HEK293 (cell line): ENCODE measurements at regions not wholly inside any gene's neighbourhood (a gene's known extent, or its start where the extent isn't known, plus 50 kb on each side); places are given as distances from the start of the nearest gene placed in this dataset.

Source experiments
- CTCF ChIA-PET: fragments of 350-600 bp; formaldehyde crosslinking; extraction: SDS; loops from one replicate; lab custom pipeline; 2021; ENCODE audit warnings: antibody characterized with exemption; lab: Yijun Ruan, JAX
- POLR2A ChIA-PET: fragments of 300-600 bp; formaldehyde crosslinking; extraction: SDS; loops from one replicate; lab custom pipeline; 2020; ENCODE audit warnings: antibody characterized with exemption, inconsistent platforms; lab: Yijun Ruan, JAX
- H3K27ac ChIP-seq: fragments of 200-500 bp; sonication (Bioruptor generic); 2 replicates; pipeline ENCODE4 v1.5.1; 2014; ENCODE audit warnings: low read depth, low read length, control low read depth, inconsistent platforms; ENCODE audit errors: extremely low read depth
- H3K36me3 ChIP-seq, 2 experiments: fragments of 200-500 bp in 1 of 2; sonication (Bioruptor generic) in 1 of 2; 1 replicate in 1 of 2; 2 replicates in 1 of 2; pipeline ENCODE4 v1.5.1; 2014 to 2017; ENCODE audit warnings: inconsistent platforms in 2 of 2, low read length in 2 of 2; ENCODE audit not compliant: control insufficient read depth in 2 of 2, insufficient read depth in 1 of 2
- H3K4me1 ChIP-seq: fragments of 200-500 bp; sonication (Bioruptor generic); 2 replicates; pipeline ENCODE4 v1.5.1; 2014; ENCODE audit warnings: mild to moderate bottlenecking, low read length, inconsistent platforms; ENCODE audit not compliant: control insufficient read depth, insufficient read depth
- H3K4me3 ChIP-seq: 2 replicates; pipeline ENCODE4 v1.5.1; 2011; ENCODE audit warnings: low read depth, mild to moderate bottlenecking, control low read depth, low read length, moderate library complexity
- H3K9me3 ChIP-seq: fragments of 200-500 bp; sonication (Bioruptor generic); 2 replicates; pipeline ENCODE4 v1.5.1; 2014; ENCODE audit warnings: low read depth, low read length, inconsistent platforms; ENCODE audit not compliant: control insufficient read depth, insufficient read depth
- PATZ1 ChIP-seq: fragments of 450-650 bp; formaldehyde crosslinking; IDR thresholded peaks from 2 replicates; pipeline ENCODE4 v1.5.1; 2016; ENCODE audit warnings: missing biosample characterization, missing genetic modification characterization
- PRDM1 ChIP-seq: fragments of 450-650 bp; formaldehyde crosslinking; IDR thresholded peaks from 2 replicates; pipeline ENCODE4; 2016; ENCODE audit warnings: missing biosample characterization, missing genetic modification characterization
- RBAK ChIP-seq: fragments of 450-650 bp; formaldehyde crosslinking; IDR thresholded peaks from 2 replicates; pipeline ENCODE4 v1.5.1; 2016; ENCODE audit warnings: missing biosample characterization, missing genetic modification characterization
- SP2 ChIP-seq: fragments of 450-650 bp; formaldehyde crosslinking; IDR thresholded peaks from 2 replicates; pipeline ENCODE4 v1.5.1; 2016; ENCODE audit warnings: missing biosample characterization, missing genetic modification characterization
- ZBTB17 ChIP-seq: fragments of 450-650 bp; formaldehyde crosslinking; IDR thresholded peaks from 2 replicates; pipeline ENCODE4 v1.5.1; 2016; ENCODE audit warnings: missing biosample characterization, missing genetic modification characterization
- ZNF211 ChIP-seq: fragments of 450-650 bp; formaldehyde crosslinking; IDR thresholded peaks from 2 replicates; pipeline ENCODE4 v1.5.1; 2016; ENCODE audit warnings: low read depth, missing biosample characterization, missing genetic modification characterization
- ZNF274 ChIP-seq, 2 experiments: fragments of 200-500 bp in 1 of 2; fragments of 450-650 bp in 1 of 2; sonication (Bioruptor generic) in 1 of 2; formaldehyde crosslinking in 1 of 2; IDR thresholded peaks; 2 replicates each; pipeline versions ENCODE4 v1.5.1 to v1.6.1; 2014 to 2016; ENCODE audit warnings: borderline replicate concordance in 1 of 2, inconsistent platforms in 1 of 2, low read length in 1 of 2, missing biosample characterization in 1 of 2, missing genetic modification characterization in 1 of 2
- ZNF292 ChIP-seq: fragments of 450-650 bp; formaldehyde crosslinking; IDR thresholded peaks from 2 replicates; pipeline ENCODE4 v1.5.1; 2016; ENCODE audit warnings: low read depth, missing biosample characterization, missing genetic modification characterization, borderline replicate concordance
- ZNF354C ChIP-seq: fragments of 450-650 bp; formaldehyde crosslinking; IDR thresholded peaks from 2 replicates; pipeline ENCODE4 v1.5.1; 2016; ENCODE audit warnings: missing biosample characterization, missing genetic modification characterization, low read depth, borderline replicate concordance
- ZNF366 ChIP-seq: fragments of 450-650 bp; formaldehyde crosslinking; conservative IDR thresholded peaks from 2 replicates; pipeline ENCODE4 v1.5.1; 2016; ENCODE audit warnings: missing biosample characterization, missing genetic modification characterization
- ZNF404 ChIP-seq: fragments of 450-650 bp; formaldehyde crosslinking; IDR thresholded peaks from 2 replicates; pipeline ENCODE4 v1.5.1; 2017; ENCODE audit warnings: missing biosample characterization, missing genetic modification characterization
- ZNF423 ChIP-seq: fragments of 450-650 bp; formaldehyde crosslinking; IDR thresholded peaks from 2 replicates; pipeline ENCODE4 v1.5.1; 2016; ENCODE audit warnings: missing biosample characterization, missing genetic modification characterization
- ZNF48 ChIP-seq: fragments of 450-650 bp; formaldehyde crosslinking; IDR thresholded peaks from 2 replicates; pipeline ENCODE4 v1.5.1; 2016; ENCODE audit warnings: missing biosample characterization, missing genetic modification characterization
- ZNF626 ChIP-seq: fragments of 450-650 bp; sonication (Bioruptor Pico); formaldehyde crosslinking; IDR thresholded peaks from 2 replicates; pipeline ENCODE4 v1.5.1; 2018; ENCODE audit warnings: missing biosample characterization, missing genetic modification characterization, inconsistent platforms
- ZNF639 ChIP-seq: fragments of 450-650 bp; formaldehyde crosslinking; IDR thresholded peaks from 2 replicates; pipeline ENCODE4 v1.5.1; 2016; ENCODE audit warnings: missing biosample characterization, missing genetic modification characterization
- ZNF658 ChIP-seq: fragments of 450-650 bp; formaldehyde crosslinking; IDR thresholded peaks from 2 replicates; pipeline ENCODE4; 2016; ENCODE audit warnings: missing biosample characterization, missing genetic modification characterization
- ZNF664 ChIP-seq: fragments of 450-650 bp; formaldehyde crosslinking; IDR thresholded peaks from 2 replicates; pipeline ENCODE4 v1.5.1; 2016; ENCODE audit warnings: missing biosample characterization, missing genetic modification characterization
- ZNF701 ChIP-seq: fragments of 450-650 bp; formaldehyde crosslinking; IDR thresholded peaks from 2 replicates; pipeline ENCODE4 v1.5.1; 2016; ENCODE audit warnings: missing biosample characterization, missing genetic modification characterization
- ZNF747 ChIP-seq: fragments of 450-650 bp; formaldehyde crosslinking; IDR thresholded peaks from 2 replicates; pipeline ENCODE4 v1.5.1; 2016; ENCODE audit warnings: missing biosample characterization, missing genetic modification characterization
- TF ChIP-seq, protein P1 (sequence below): fragments of 450-650 bp; formaldehyde crosslinking; IDR thresholded peaks from 2 replicates; pipeline ENCODE4 v1.5.1; 2016; ENCODE audit warnings: missing biosample characterization, missing genetic modification characterization
- TF ChIP-seq, protein P2 (sequence below): fragments of 450-650 bp; formaldehyde crosslinking; IDR thresholded peaks from 2 replicates; pipeline ENCODE4; 2016; ENCODE audit warnings: missing biosample characterization, missing genetic modification characterization
- TF ChIP-seq, protein P3 (sequence below): fragments of 450-650 bp; IDR thresholded peaks from 2 replicates; pipeline ENCODE4 v1.5.1; 2018; ENCODE audit warnings: missing biosample characterization, mild to moderate bottlenecking, missing genetic modification characterization
- TF ChIP-seq, protein P4 (sequence below): fragments of 450-650 bp; formaldehyde crosslinking; IDR thresholded peaks from 2 replicates; pipeline ENCODE4 v1.5.1; 2016; ENCODE audit warnings: missing biosample characterization, missing genetic modification characterization

DNA sequence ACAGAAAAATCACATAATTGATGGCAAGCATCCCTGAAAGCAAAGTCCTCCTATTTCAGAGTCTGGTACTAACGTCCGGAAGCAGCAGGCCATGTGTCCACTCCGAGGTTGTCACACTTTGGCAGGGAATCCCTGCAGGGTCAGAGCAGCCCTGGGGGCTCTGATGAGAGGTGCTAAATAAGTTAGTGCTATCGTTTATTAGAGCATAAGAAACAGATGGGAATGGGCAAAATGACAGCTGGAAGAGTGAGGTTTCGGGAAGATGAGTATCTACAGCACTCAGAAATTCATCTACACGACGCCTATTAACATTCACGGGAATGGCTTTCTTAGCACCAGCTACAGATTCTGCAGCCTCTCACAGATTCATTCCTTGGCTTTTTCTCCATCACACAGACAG is 465.4 kb upstream of the PSMD7 start (continued):
- TF ChIP-seq PRDM1 (tag by site-specific recombination) = no peak
- TF ChIP-seq ZNF664 = no peak
- no peak for TF ChIP-seq ZNF366 (tag by site-specific recombination)
- TF ChIP-seq, all 188 proteins: peak for 0

GRCh38 chr16:73823205-73823849 is 473.3 kb upstream of the PSMD7 start:
- TF ChIP-seq SP2 (tag by site-specific recombination) (no peak), ZNF658 (no peak), ZNF292 (no peak), ZNF48 (no peak), ZNF701 (tag by site-specific recombination) (no peak), ZNF354C (tag by site-specific recombination) (no peak), ZNF626 (no peak), RBAK (no peak), PATZ1 (tag by site-specific recombination) (no peak), ZNF639 (tag by site-specific recombination) (no peak), ZNF274 (IDR thresholded peaks at IDR 0.05; ENCODE audit: low read length) (no peak), ZNF274 (tag by site-specific recombination; IDR thresholded peaks at IDR 0.05; ENCODE audit: borderline replicate concordance) (no peak), ZNF747 (tag by site-specific recombination) (no peak), ZNF211 (tag by site-specific recombination) (no peak), ZNF404 (tag by site-specific recombination) (no peak), ZNF423 (no peak), ZBTB17 (tag by site-specific recombination) (no peak)
- TF ChIP-seq, protein P1, sequence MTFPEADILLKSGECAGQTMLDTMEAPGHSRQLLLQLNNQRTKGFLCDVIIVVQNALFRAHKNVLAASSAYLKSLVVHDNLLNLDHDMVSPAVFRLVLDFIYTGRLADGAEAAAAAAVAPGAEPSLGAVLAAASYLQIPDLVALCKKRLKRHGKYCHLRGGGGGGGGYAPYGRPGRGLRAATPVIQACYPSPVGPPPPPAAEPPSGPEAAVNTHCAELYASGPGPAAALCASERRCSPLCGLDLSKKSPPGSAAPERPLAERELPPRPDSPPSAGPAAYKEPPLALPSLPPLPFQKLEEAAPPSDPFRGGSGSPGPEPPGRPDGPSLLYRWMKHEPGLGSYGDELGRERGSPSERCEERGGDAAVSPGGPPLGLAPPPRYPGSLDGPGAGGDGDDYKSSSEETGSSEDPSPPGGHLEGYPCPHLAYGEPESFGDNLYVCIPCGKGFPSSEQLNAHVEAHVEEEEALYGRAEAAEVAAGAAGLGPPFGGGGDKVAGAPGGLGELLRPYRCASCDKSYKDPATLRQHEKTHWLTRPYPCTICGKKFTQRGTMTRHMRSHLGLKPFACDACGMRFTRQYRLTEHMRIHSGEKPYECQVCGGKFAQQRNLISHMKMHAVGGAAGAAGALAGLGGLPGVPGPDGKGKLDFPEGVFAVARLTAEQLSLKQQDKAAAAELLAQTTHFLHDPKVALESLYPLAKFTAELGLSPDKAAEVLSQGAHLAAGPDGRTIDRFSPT (tag by site-specific recombination) = no peak
- TF ChIP-seq, protein P2, sequence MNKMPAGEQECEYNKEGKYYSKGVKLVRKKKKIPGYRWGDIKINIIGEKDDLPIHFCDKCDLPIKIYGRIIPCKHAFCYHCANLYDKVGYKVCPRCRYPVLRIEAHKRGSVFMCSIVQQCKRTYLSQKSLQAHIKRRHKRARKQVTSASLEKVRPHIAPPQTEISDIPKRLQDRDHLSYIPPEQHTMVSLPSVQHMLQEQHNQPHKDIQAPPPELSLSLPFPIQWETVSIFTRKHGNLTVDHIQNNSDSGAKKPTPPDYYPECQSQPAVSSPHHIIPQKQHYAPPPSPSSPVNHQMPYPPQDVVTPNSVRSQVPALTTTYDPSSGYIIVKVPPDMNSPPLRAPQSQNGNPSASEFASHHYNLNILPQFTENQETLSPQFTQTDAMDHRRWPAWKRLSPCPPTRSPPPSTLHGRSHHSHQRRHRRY = no peak
- TF ChIP-seq, protein P3, sequence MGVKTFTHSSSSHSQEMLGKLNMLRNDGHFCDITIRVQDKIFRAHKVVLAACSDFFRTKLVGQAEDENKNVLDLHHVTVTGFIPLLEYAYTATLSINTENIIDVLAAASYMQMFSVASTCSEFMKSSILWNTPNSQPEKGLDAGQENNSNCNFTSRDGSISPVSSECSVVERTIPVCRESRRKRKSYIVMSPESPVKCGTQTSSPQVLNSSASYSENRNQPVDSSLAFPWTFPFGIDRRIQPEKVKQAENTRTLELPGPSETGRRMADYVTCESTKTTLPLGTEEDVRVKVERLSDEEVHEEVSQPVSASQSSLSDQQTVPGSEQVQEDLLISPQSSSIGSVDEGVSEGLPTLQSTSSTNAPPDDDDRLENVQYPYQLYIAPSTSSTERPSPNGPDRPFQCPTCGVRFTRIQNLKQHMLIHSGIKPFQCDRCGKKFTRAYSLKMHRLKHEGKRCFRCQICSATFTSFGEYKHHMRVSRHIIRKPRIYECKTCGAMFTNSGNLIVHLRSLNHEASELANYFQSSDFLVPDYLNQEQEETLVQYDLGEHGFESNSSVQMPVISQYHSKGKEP (tag by site-specific recombination) = no peak
- TF ChIP-seq, protein P4, sequence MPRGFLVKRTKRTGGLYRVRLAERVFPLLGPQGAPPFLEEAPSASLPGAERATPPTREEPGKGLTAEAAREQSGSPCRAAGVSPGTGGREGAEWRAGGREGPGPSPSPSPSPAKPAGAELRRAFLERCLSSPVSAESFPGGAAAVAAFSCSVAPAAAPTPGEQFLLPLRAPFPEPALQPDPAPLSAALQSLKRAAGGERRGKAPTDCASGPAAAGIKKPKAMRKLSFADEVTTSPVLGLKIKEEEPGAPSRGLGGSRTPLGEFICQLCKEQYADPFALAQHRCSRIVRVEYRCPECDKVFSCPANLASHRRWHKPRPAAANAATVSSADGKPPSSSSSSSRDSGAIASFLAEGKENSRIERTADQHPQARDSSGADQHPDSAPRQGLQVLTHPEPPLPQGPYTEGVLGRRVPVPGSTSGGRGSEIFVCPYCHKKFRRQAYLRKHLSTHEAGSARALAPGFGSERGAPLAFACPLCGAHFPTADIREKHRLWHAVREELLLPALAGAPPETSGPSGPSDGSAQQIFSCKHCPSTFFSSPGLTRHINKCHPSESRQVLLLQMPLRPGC (tag by site-specific recombination) = no peak
- Histone ChIP-seq H3K4me1 (no peaks in the 10 kb centered on the region), H3K9me3 (no peaks in the 10 kb centered on the region), H3K36me3 (no peaks in the 10 kb centered on the region), H3K4me3 (no peak overlapping the region), H3K27ac (no peak overlapping the region)
- ChIA-PET POLR2A (no interaction called here), CTCF (no interaction called here)
